ENCODE measurements at regions not wholly inside any gene's neighbourhood (a gene's known extent, or its start where the extent isn't known, plus 50 kb on each side); places are given as distances from the start of the nearest gene placed in this dataset.

GRCh38 chr13:21956666-21957065, 285.8 kb downstream of the FGF9 start:
- no peak overlapping the region for H3K27ac ChIP-seq (ENCODE audit: low read length in 2 of 2)
- ChIA-PET CTCF (interaction anchor here (0.6 kb wide), 1 partner anchor 536 kb away, joined by 3 read pairs; no protein-coding TSS in a partner anchor), POLR2A (interaction anchor here (0.7 kb wide), 2 partner anchors 25 to 456 kb away, joined by 3 to 5 read pairs; no protein-coding TSS in a partner anchor)
- peaks cover 3% of the 10 kb centered on the region for H3K9me3 Mint-ChIP-seq (ENCODE audit: insufficient read depth)
- peaks cover 1 to 7% (median 1%) of the 10 kb centered on the region in 3 donors for H3K9me3 ChIP-seq (ENCODE audit: control extremely low read depth in 1 of 3, control insufficient read depth in 2 of 3, insufficient read depth in 1 of 3, low read length in 2 of 3)
- H3K79me2 ChIP-seq (ENCODE audit: control insufficient read depth, insufficient read depth, low read length), result no peaks in the 10 kb centered on the region
- TF ChIP-seq EZH2 (IDR thresholded peaks at IDR 0.05; ENCODE audit: borderline replicate concordance, insufficient read depth, low read depth, low read length, poor library complexity, severe bottlenecking) (no peak), CTCF (IDR thresholded peaks at IDR 0.05) (no peak)
- H2AFZ ChIP-seq (ENCODE audit: insufficient read depth, low read depth, low read length, poor library complexity, severe bottlenecking), result no peak overlapping the region
- no peak overlapping the region for H3K27ac Mint-ChIP-seq
- ATAC-seq (ENCODE audit: low read depth), result no peak
- H3K4me1 ChIP-seq (ENCODE audit: control insufficient read depth in 2 of 2, insufficient read depth in 2 of 2, low read length in 2 of 2), result no peaks in the 10 kb centered on the region
- no peak overlapping the region for H3K4me2 ChIP-seq (replicated peaks; ENCODE audit: low read depth, low read length, poor library complexity, severe bottlenecking)
- DNase-seq, result no peak
- H3K4me3 Mint-ChIP-seq, result no peak overlapping the region
- no peak overlapping the region for H3K4me3 ChIP-seq (ENCODE audit: control extremely low read depth in 1 of 5, extremely low read depth in 1 of 5, insufficient read depth in 1 of 5, low read depth in 2 of 5, low read length in 4 of 5)
- no peaks in the 10 kb centered on the region for H4K20me1 ChIP-seq (ENCODE audit: control insufficient read depth, insufficient read depth, low read length, poor library complexity, severe bottlenecking)
- H3K27me3 Mint-ChIP-seq, result no peaks in the 10 kb centered on the region
- WGBS (ENCODE audit: insufficient coverage), result 100% methylated on average over 1 of the region's 1 CpG
- intact Hi-C loops (cut with micrococcal nuclease), result no loop called here
- no peak overlapping the region for H3K9ac ChIP-seq (ENCODE audit: low read length)
- H3K36me3 ChIP-seq (replicated peaks in 1 of 2; ENCODE audit: control extremely low read depth in 1 of 2, control insufficient read depth in 1 of 2, extremely low read depth in 1 of 2, insufficient read depth in 2 of 2, low read length in 1 of 2), result no peaks in the 10 kb centered on the region
- no peaks in the 10 kb centered on the region for H3K27me3 ChIP-seq (replicated peaks in 1 of 4; ENCODE audit: control extremely low read depth in 1 of 4, control insufficient read depth in 3 of 4, insufficient read depth in 4 of 4, low read length in 3 of 4)
- H3K4me1 Mint-ChIP-seq, result no peaks in the 10 kb centered on the region

GRCh38 chr13:21957833-21958232, 287.0 kb downstream of the FGF9 start:
- Histone ChIP-seq H3K4me3 (ENCODE audit: control extremely low read depth in 1 of 5, extremely low read depth in 1 of 5, insufficient read depth in 1 of 5, low read depth in 2 of 5, low read length in 4 of 5) (no peak overlapping the region), H3K36me3 (replicated peaks in 1 of 2; ENCODE audit: control extremely low read depth in 1 of 2, control insufficient read depth in 1 of 2, extremely low read depth in 1 of 2, insufficient read depth in 2 of 2, low read length in 1 of 2) (no peaks in the 10 kb centered on the region), H3K9ac (ENCODE audit: low read length) (no peak overlapping the region), H4K20me1 (ENCODE audit: control insufficient read depth, insufficient read depth, low read length, poor library complexity, severe bottlenecking) (no peaks in the 10 kb centered on the region), H3K4me2 (replicated peaks; ENCODE audit: low read depth, low read length, poor library complexity, severe bottlenecking) (no peak overlapping the region), H3K79me2 (ENCODE audit: control insufficient read depth, insufficient read depth, low read length) (no peaks in the 10 kb centered on the region), H3K27me3 (replicated peaks in 1 of 4; ENCODE audit: control extremely low read depth in 1 of 4, control insufficient read depth in 3 of 4, insufficient read depth in 4 of 4, low read length in 3 of 4) (no peaks in the 10 kb centered on the region), H3K4me1 (ENCODE audit: control insufficient read depth in 2 of 2, insufficient read depth in 2 of 2, low read length in 2 of 2) (no peaks in the 10 kb centered on the region), H3K9me3 (ENCODE audit: control extremely low read depth in 1 of 3, control insufficient read depth in 2 of 3, insufficient read depth in 1 of 3, low read length in 2 of 3) (peaks cover 1 to 10% (median 6%) of the 10 kb centered on the region in 3 donors), H3K27ac (ENCODE audit: low read length in 2 of 2) (no peak overlapping the region), H2AFZ (ENCODE audit: insufficient read depth, low read depth, low read length, poor library complexity, severe bottlenecking) (no peak overlapping the region)
- CTCF ChIA-PET, result interaction anchor here (0.6 kb wide), 1 partner anchor 296 kb away, joined by 3 read pairs; no protein-coding TSS in a partner anchor
- POLR2A ChIA-PET, result no interaction called here
- H3K4me1 Mint-ChIP-seq, result no peaks in the 10 kb centered on the region
- peaks cover 3% of the 10 kb centered on the region for H3K9me3 Mint-ChIP-seq (ENCODE audit: insufficient read depth)
- TF ChIP-seq EZH2 (IDR thresholded peaks at IDR 0.05; ENCODE audit: borderline replicate concordance, insufficient read depth, low read depth, low read length, poor library complexity, severe bottlenecking) (no peak), CTCF (IDR thresholded peaks at IDR 0.05) (no peak)
- DNase-seq (no peak), ATAC-seq (ENCODE audit: low read depth) (no peak)
- no peak overlapping the region for H3K27ac Mint-ChIP-seq
- H3K4me3 Mint-ChIP-seq, result no peak overlapping the region
- intact Hi-C loops (cut with micrococcal nuclease), result no loop called here
- H3K27me3 Mint-ChIP-seq, result no peaks in the 10 kb centered on the region

Measured in B cell (primary cell).